GM12891 (cell line): ENCODE measurements at regions not wholly inside any gene's neighbourhood (a gene's known extent, or its start where the extent isn't known, plus 50 kb on each side); places are given as distances from the start of the nearest gene placed in this dataset.

ENCODE experiments used
- POLR2AphosphoS5 ChIP-seq: IDR thresholded peaks from 2 replicates; pipeline ENCODE4 v1.6.1; 2011; ENCODE audit warnings: low read depth, low read length, control low read depth
- TAF1 ChIP-seq: IDR thresholded peaks from 2 replicates; pipeline ENCODE4 v1.6.1; 2011; ENCODE audit warnings: low read depth, low read length, control low read depth

DNA sequence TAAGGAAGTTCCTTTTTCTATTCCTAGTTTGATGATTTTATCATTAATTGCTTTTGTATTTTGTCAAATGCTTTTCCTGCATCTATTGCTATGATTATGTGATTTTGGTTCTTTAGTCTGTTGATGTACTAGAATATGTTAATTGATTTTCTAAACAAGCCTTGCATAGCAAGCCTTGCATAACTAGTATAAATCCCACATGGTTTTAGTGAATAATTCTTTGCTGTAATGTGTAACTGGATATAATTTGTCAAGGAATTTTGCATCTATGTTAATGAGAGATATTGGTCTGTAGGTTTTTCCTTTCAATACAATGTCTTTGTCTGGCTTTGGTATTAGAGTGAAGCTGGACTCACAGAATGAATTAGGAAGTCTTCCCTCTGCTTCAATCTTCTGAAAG is 460.2 kb downstream of the LTN1 start:
- TF ChIP-seq POLR2AphosphoS5 (no peak), TAF1 (no peak)
